GM19043 (cell line): ENCODE measurements at regions not wholly inside any gene's neighbourhood (a gene's known extent, or its start where the extent isn't known, plus 50 kb on each side); places are given as distances from the start of the nearest gene placed in this dataset.
"Not testable (repeated sequence)": the region's sequence is repeated elsewhere in the genome, so short reads cannot be mapped to it uniquely, and the experiment has no call there.

ENCODE experiments used
- ATAC-seq: cut with Tn5 transposase; IDR thresholded peaks from one replicate; pipeline ENCODE4 v1.9.1; 2021; ENCODE audit warnings: low read depth; ENCODE audit not compliant: unreplicated experiment

DNA sequence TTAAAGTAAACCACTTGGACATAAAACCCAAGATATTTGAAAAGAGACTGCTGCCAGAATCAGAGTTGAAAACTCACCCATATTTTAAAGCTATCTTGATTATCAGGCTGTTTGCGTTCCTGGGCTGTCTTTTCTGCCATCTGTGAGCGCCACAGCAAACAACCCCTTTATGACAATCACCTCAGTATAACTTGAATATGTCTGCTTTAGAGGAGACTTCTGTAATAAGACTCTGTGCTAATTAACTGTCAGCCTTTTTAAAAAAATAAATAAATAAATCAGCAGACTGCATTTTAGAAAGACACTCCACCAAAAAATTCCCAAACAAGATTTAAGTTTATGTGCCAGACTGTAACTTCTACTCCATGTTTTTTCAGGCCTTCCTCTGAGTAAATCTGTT lies 375.7 kb upstream of the CCNH start:
- no peak for ATAC-seq

DNA sequence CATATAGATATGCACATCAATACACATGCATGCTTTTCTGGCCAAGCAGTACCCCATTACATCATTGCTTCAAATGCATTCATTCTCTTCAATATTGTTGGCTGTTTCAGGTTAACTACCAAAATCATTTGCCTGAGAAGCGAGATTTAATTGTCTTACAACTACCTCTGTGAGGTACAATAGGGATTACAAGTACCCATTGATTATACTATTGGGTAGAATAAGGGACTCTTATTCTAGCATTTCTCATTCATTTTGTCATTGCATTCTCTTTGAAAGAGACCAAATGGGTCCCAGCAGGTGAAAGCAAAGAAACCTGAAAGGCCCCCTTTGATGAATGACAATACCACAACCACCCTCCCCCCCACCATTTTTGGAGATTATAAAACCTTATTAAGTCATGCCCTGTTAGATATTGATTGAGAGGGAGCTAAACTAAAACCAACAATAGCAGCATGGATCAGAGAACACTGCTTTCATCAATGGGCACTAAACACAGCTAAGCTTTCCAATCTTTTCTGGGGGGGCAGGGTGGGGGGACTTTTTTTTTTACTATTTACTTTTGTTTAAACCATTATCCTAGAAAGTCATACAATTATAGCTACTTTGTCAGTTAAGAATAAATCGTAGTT lies 375.0 kb upstream of the CCNH start:
- no peak for ATAC-seq

DNA sequence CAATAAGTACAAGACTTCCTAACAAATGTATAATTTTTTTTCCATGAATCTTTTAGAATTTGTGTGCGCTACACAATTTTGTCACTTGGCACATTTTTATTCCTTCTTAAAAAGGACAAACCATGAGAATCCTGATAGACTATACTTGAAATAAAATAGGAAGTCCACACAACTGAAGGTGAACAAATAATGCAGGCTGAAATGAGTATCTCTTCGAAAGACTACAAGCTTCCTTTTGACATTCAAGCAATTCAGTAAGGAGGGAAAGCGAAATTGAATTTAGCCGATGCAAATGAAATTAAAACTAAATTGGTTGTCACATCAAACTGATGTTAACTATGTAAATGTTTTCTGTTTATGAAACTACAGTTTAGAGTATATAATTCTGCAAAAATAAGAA lies 374.4 kb upstream of the CCNH start:
- no peak for ATAC-seq

DNA sequence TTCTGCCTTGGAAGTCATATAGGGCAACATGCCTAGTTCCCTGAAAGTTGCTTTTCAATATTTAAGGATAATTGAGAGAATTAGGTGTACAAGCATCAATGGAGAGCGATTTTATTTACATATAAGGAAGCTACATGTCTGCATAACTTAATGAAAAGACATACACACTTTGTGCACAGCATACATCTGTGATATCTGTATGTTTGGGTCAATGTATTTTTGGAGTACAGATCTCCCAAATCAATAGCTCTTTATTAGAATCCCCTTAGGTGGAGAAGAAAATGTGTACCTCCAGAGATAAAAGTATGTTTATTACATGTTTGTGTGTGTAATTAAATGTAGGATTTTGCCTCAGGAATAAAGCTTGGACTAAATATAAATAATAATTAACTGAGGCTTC lies 373.7 kb upstream of the CCNH start:
- no peak for ATAC-seq

DNA sequence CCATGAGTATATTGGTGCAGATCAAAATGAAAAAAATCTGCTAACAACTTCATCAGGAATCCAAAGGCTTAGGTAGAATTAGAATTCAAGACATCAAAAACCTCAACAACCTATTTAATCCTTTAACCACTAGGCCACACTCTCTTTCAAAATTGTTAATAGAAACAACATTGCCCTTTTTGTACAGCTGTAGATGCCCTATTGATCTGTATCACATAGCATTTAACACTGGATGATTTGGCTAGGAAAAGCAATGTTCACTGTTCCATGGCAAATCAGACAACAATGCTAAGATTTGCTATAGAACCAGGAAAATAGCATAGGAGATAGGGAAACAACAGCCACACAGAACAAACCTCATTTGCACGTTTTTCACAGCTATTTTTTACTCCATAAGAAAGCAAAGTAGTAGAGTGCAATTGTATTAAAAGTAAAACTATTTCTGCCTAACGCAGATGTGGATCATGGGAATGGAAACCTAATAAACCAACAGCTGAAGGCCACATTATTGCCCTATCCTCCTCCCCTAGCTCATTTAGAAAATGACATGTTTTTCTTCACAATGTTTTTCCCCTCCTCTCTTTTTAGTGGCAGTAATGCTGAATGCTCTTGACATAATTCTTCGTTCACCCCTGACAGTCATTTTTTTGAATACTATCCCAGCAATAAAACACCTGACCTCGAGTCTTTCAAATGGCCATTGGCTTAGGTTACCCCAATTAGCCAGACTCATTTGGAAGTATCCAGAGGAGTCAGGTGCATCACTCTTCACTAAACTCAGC lies 373.0 kb upstream of the CCNH start:
- ATAC-seq: no peak

DNA sequence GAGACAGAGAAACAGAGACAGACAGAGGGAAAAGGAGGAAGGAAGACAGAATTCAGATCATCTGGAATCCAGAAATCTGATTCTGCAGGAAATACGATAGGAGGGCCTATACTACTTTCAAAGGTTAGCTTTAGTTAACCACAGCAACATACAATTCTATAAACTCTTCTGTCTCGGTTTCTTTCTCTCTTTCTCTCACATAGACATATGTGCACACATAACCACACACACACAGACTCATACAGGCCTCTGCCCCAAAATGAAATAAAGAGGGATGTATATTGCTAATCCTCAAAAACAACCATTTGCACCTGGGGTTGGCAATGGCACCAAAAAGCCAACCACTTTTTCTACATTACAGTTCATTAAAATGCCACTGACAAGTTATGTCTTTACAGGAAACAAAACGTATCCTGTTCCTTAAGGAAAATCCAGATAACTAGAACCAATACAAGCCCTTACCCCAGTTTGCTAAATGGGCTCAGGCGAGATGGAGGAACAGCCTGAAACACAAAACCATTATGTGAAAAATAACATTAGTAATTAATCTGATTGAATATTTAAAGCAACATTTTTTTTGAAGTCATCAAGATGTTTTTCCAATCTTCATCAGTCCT lies 372.3 kb upstream of the CCNH start:
- ATAC-seq: no peak

DNA sequence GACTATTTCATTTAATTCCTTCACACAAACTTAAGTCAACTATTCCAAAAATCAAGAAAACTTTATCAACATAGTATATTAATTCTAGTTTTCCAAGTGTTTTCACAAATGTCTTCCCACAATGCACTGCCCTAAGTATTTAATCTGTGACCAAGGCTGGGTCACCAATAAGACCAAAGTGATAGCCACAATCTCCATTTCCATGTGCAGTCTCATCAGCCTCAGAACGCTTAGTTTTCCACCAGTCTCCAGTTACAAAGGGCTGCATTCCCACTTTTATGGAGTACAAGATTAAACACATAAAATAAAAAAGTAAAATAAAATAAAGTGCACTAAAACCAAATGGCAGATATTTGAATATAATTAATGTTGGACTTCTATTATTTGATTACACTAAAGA lies 371.6 kb upstream of the CCNH start:
- no peak for ATAC-seq

DNA sequence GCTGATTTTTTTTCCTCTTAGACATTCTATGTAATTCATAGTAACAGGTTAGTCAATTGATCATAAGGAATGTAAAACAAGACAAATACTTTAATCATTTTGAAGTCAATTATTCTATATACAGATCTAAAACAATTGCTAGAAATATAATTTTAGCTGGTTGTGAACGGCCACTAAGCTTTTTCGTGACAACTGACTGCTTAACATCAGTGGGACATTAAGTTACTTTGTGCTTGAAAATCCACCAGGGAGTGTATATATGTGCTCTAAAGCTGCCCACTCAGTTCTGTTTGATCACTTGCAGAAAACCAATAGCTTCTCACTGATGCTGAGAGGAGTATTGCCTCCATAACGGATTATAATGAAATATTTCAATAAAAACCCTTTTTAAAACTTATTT lies 370.2 kb upstream of the CCNH start:
- no peak for ATAC-seq

DNA sequence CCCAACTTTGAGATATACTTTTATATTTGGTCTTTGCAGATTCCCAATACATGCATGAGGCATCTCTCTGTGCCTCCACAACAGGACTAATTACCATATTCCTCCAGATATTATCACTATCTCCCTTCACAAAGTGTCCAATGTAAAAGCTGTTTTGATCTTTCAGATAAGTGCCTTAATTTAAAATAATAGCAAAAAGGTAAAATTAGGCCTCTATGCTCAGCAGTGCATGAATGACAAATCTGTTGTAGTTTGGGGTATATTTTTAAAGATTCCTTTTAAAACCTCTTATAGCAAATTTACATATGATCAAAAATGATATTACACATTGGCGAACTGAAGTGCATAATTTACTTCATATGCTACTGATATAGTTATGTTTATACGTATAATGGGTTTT lies 369.2 kb upstream of the CCNH start:
- no peak for ATAC-seq

DNA sequence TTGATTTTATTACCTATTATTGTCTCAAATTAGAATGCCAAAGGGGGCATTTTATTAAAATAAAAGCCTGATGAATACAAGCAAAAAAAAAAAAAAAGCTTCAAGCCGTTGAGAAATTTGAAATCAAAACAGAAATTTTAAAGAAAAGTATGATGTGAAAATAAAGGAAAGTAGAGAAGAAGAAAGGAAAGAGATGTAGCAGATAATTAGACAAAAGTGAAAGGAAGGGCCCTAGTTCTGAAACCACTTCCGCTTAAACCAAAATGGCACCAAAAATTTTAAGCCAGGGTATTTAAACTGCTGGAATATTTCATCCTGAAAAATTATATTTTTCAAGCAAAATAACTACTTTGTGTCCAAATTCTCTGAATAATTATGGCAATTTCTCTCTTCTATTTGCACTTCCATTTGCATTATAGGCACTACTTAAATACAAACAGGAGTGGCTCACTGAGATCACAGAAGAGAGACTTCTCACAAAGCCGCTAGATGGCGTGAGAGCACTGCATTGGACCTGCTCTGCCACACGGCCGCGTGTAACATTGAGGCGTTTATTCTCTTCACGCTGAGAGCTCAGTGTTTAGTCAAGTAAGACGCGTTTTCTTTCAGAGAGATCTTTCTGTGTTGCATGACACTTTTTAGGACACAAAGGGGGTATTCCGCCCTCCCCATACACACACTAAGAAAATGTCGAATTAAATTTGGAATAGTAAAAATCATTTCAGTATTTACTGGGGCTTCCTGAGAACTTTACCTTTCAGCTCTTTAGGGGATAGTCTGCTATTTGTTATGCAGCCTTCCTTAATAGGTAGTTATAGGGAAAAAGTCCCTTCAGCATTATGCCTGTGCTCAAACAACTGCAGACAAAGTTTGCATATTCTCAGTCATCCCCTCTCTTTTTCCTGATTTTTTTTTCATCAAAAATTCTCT lies 368.4 kb upstream of the CCNH start:
- ATAC-seq: peak; percentile 100

DNA sequence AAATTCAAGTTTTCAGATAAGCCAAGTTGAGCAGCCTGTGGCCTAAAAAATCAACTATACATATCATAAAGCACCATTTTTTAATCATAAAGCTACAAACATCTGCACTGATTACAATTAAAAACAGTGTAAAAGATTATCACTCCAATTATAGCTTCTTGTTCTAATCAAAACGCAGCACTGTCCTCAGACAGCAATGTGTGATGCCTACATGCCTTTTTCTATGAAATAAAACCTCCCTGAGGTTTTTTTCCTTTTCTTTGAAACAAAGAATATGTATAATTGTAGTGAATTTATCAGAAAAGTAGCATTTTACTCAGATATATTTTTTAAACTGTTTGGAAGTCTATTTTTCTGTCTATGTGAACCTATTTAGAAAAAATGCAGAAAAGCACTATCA lies 366.1 kb upstream of the CCNH start:
- no peak for ATAC-seq

DNA sequence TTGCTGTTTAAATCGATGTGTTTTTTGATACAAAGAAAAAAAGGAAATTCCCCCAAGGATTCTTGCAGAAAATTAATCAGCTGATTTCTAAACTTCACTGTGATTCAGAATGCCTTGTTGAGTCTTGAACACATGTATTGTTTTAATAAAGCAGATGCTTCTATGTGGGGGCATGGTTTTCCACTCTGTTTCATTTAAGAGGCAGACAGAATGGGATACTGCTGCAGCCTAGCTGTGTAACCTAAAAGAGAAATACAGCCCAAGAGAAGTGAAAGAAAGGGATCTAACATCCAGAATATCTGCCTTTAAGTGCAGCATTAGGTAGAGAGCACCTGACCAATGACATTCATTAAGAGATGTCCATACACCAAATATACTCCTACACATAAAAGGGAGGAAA lies 365.1 kb upstream of the CCNH start:
- ATAC-seq: no peak

DNA sequence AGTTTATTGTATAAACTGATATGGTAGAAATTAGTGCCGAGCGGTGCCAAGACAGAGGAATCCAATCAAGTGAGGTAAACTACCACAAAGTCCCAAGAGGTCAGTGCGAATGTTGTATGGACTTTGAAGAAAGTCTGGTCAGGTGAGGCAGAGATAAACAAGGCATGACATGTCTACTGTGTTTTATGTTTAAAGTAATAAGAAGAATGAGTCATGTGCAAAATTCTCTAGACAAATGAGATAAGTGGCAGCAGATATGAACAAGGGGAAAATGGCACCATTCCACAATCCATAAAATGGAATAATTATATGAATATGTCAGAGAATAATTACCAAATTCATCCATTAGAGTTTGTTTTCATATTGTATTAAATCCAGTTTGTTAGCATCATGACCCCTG lies 364.1 kb upstream of the CCNH start:
- no peak for ATAC-seq

DNA sequence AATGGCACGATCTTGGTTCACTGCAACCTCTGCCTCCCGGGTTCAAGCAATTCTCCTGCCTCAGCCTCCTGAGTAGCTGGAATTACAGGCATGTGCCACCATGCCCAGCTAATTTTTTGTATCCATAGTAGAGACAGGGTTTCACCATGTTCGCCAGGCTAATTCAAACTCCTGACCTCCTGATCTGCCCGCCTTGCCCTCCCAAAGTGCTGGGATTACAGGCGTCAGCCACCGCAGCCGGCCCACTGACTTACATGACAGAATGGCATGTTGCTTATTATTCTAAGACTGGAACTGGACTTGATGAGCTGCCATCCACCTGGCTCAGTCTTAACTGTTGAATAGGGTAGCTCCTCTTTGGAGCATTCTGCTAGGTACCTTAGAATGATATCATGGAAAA lies 363.6 kb upstream of the CCNH start:
- ATAC-seq: not testable (repeated sequence)

DNA sequence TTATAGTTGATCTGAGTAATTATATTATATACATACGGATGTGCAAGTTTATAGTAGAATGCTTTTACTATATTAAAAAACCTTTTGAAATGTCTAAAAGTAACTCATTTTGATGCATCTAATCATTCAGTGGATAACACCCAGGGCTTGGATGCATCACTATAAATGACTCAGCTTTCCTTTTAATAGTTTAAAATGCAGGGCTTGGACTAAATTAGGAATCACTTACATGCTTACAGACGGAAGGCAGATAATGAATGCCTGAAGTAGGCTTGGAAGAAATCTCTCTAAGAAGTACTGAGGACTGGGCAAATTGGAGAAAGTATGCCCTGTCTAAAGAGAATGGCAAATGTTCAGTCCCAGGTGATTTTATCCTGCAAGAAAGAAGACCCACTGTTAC lies 362.5 kb upstream of the CCNH start:
- no peak for ATAC-seq

DNA sequence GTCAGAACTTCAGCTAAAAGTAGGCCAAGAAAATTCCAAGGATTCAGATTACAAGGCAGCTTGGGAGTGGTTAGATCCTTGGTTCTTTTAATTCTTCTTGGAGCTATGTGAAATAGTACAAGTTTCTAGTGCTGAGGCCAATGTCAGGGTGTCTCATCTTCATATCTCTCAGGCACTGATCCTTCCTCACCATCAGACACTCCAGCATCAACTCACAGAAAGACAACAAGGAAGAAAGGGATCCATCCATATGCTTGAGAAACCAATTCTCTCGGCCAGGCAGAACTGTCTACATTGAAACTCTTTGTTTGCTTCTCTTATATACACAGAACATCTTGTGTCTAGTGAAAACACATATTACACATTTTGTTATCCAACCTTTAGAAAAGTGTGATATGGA lies 362.1 kb upstream of the CCNH start:
- ATAC-seq: no peak

DNA sequence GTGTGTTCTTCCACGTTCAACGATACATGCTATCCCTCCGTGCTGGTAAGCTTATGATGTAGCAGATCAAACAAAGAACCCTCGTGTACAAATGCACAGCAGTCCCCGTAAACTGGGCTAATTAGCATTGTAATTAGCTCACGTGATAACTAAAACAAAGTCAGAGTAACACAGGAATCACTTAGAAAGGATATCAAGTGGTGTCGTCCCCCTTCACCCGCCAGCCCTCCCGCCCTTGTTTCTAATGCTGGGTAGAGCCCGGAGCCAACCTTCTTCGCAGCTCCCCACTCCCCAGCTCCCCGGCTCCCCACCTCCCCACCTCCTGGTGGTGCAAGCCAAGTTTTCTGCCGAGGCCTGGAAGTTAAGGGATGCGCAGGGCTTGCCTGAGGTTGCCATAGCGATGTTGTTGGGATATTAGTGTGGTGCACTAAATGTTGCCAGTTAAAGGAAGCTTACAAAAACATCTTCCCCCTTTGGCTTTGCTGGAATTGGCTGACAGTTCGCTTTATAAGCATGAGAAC lies 357.9 kb upstream of the CCNH start:
- ATAC-seq: no peak

DNA sequence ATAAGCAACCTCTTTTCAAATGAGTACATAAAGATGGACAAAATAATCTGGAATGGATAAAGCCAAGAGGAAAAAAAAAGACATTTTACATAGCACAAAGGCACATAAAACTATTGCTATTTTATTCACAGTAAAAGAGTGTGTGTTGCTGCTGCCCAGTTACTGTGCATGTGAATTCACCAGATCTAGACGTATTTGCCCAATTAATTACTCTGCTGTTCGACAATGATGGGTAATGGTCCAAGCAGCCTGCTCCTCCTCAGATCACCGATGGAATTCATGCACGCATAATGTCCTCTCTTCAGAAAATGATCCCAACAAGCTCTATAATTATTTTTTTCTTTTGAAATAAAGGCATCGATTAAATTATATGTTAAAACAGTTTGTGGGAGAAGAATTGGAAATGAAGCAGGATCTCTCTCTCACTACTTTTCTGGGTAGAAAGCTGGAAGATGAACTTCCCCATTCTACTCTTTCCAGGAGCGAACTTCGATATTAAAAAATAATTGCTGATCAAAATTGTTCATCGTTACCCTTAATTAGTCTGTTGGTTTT lies 357.4 kb upstream of the CCNH start:
- ATAC-seq: no peak

DNA sequence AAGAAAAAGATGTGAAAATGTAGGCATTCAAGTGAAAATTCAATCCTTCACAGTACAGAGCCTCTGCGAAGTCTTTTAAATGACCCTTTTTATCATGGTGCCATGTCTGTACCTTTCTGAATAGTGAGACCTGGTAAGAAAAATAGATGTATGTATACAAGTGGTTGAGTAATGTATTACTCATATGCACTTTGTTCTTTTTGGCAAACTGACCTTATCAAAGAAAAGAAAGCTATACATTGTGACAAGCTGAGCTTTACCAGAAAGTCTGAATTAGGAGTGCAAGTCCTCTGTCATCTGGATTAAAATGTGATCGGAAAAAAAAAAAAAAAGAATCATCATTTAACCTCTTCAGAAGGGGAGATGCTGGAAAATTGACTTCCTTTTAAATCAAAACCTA lies 356.4 kb upstream of the CCNH start:
- ATAC-seq: no peak

DNA sequence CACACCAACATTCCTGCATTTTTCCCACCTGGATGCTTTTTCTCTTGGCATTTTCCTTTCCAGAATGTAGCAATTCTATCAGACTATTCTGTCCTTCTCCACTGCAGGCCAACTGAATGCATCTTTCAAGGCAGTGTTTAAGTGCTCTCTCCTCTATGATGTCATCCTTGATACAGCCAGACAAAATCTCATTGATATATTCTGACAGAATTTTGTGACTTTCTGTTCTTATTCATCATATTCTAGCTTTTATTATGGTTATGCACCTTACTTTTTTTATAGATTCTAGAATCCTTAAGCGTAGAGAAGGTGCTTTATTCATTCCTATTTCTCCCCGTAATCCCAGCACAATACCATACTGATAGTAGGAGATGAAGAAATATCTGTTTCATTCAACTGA lies 355.5 kb upstream of the CCNH start:
- ATAC-seq: no peak

DNA sequence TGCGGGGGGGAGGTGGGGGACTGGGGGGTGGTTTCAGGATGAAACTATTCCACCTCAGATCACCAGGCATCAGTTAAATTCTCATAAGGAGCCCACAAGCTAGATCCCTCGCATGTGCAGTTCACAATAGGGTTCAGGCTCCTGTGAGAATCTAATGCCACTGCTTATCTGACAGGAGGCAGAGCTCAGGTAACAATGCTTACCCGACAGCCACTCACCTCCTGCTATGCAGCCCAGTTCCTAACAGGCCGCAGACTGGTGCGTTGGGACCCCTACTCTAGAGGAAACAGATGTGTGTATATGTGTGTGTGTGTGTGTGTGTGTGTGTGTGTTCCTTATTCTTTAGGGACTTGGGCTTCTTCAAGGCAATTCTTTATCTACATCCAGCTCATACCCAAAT lies 352.3 kb upstream of the CCNH start:
- no peak for ATAC-seq
